ENCODE measurements at regions not wholly inside any gene's neighbourhood (a gene's known extent, or its start where the extent isn't known, plus 50 kb on each side); places are given as distances from the start of the nearest gene placed in this dataset.
A peak's percentile ranks its signal among the peaks of the same experiment; 100 is the strongest.

DNA sequence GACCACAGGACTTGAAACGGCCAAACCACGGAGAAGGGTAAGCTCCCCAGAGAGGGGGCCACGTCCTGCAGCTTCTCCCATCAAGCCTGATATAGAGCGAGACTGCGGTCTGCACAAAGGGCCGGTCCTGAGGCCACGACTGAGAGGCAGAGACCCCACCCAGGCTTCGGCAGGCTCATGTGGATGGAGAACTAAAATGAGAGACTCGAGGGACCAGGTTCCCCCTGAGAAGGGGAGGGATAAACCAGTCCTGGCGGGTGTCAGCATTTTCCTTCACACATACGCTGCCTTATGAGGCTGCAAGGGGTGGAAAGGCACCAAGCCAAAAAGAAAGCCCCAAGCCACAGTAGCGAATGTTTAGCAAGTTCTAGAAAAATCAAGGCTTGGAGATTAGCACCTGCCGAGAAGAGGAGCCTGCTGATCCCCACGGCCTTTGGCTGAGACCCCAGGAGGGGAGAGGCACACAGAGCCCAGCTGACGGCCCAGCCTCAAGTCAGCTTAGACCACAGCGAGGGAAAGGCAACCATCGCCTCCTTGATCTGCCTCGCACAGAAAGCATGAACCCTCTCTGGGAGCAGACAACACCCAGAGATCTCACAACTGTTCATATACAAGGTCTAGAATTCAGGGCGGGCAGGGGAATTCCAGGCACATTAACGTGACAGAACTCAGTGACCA is 92.6 kb upstream of the RNF32 start:
- no peak for DNase-seq (ENCODE audit: low spot score)
- Mint-ChIP-seq H3K27ac (no peak overlapping the region), H3K4me1 (peaks cover 7% of the 10 kb centered on the region; the same call in 1 of the 3 replicates), H3K27me3 (ENCODE audit: insufficient read depth, low read depth, poor library complexity) (no peaks in the 10 kb centered on the region), H3K9me3 (no peaks in the 10 kb centered on the region), H3K36me3 (ENCODE audit: low read depth) (no peaks in the 10 kb centered on the region), H3K4me3 (no peak overlapping the region)
- peak overlapping the region; percentile 86 for H2AFZ ChIP-seq
- ATAC-seq, result peak; percentile 64
- no peaks in the 10 kb centered on the region for H3K79me2 ChIP-seq (replicated peaks; ENCODE audit: insufficient read depth)
- TF ChIP-seq EZH2 (IDR thresholded peaks at IDR 0.05; ENCODE audit: low read depth, unreplicated experiment) (no peak), POLR2AphosphoS5 (IDR thresholded peaks at IDR 0.05; ENCODE audit: low read depth) (no peak)
- H3K9me2 ChIP-seq (ENCODE audit: insufficient read depth), result no peaks in the 10 kb centered on the region
- no peak overlapping the region for H3K27ac ChIP-seq (ENCODE audit: low read depth)
- no peaks in the 10 kb centered on the region for H4K20me1 ChIP-seq (replicated peaks; ENCODE audit: insufficient read depth)
- no peak overlapping the region for H3K4me2 ChIP-seq
- no peaks in the 10 kb centered on the region for H3K27me3 ChIP-seq (ENCODE audit: insufficient read depth)
- H3F3A ChIP-seq (replicated peaks; ENCODE audit: low read depth), result no peaks in the 10 kb centered on the region
- no peak overlapping the region for H3K4me3 ChIP-seq
- no peaks in the 10 kb centered on the region for H3K4me1 ChIP-seq (ENCODE audit: insufficient read depth)
- H3K36me3 ChIP-seq (ENCODE audit: insufficient read depth), result no peaks in the 10 kb centered on the region; the same call in 1 of the 2 replicates

DNA sequence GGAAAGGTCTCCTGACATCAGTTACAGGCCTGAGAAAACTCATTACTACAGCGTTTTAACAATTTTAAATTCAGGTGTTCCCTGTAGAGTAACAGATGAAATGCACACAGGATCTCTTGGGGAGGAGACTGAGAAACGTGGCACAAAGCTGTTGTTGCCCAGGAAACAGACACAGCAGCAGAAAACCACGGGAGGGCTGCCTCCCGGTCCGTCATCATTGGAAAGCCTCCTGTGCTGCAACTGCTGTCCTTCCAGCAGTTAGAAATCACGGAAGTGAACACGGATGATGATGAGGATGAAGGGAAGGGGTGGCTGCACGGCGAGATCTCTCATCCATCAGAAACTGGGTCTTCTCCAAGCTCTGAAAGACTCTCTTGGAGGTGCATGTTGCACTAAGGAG is 94.6 kb upstream of the RNF32 start:
- Histone ChIP-seq H3K27ac (ENCODE audit: low read depth) (no peak overlapping the region), H3K4me3 (no peak overlapping the region), H2AFZ (peak overlapping the region; percentile 28; the same call in 1 of the 2 replicates), H3K4me1 (ENCODE audit: insufficient read depth) (no peaks in the 10 kb centered on the region), H4K20me1 (replicated peaks; ENCODE audit: insufficient read depth) (no peaks in the 10 kb centered on the region), H3F3A (replicated peaks; ENCODE audit: low read depth) (no peaks in the 10 kb centered on the region), H3K27me3 (ENCODE audit: insufficient read depth) (no peaks in the 10 kb centered on the region), H3K36me3 (ENCODE audit: insufficient read depth) (no peaks in the 10 kb centered on the region; the same call in 1 of the 2 replicates), H3K4me2 (no peak overlapping the region), H3K9me2 (ENCODE audit: insufficient read depth) (no peaks in the 10 kb centered on the region), H3K79me2 (replicated peaks; ENCODE audit: insufficient read depth) (no peaks in the 10 kb centered on the region)
- H3K27ac Mint-ChIP-seq, result no peak overlapping the region
- peaks cover 2% of the 10 kb centered on the region for H3K27me3 Mint-ChIP-seq (ENCODE audit: insufficient read depth, low read depth, poor library complexity)
- no peak overlapping the region for H3K4me3 Mint-ChIP-seq
- no peaks in the 10 kb centered on the region for H3K9me3 Mint-ChIP-seq
- H3K36me3 Mint-ChIP-seq (ENCODE audit: low read depth), result no peaks in the 10 kb centered on the region
- peaks cover 7% of the 10 kb centered on the region; the same call in 1 of the 3 replicates for H3K4me1 Mint-ChIP-seq
- no peak for DNase-seq (ENCODE audit: low spot score)
- ATAC-seq, result no peak
- TF ChIP-seq JUNB (IDR thresholded peaks at IDR 0.05; ENCODE audit: unreplicated experiment), result no peak
- TF ChIP-seq, protein P1, sequence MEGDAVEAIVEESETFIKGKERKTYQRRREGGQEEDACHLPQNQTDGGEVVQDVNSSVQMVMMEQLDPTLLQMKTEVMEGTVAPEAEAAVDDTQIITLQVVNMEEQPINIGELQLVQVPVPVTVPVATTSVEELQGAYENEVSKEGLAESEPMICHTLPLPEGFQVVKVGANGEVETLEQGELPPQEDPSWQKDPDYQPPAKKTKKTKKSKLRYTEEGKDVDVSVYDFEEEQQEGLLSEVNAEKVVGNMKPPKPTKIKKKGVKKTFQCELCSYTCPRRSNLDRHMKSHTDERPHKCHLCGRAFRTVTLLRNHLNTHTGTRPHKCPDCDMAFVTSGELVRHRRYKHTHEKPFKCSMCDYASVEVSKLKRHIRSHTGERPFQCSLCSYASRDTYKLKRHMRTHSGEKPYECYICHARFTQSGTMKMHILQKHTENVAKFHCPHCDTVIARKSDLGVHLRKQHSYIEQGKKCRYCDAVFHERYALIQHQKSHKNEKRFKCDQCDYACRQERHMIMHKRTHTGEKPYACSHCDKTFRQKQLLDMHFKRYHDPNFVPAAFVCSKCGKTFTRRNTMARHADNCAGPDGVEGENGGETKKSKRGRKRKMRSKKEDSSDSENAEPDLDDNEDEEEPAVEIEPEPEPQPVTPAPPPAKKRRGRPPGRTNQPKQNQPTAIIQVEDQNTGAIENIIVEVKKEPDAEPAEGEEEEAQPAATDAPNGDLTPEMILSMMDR (conservative IDR thresholded peaks at IDR 0.05; ENCODE audit: low read depth in 2 of 2), result no peak
- no peak for TF ChIP-seq ETS1 (IDR thresholded peaks at IDR 0.05)
- TF ChIP-seq STAT1 (IDR thresholded peaks at IDR 0.05; ENCODE audit: unreplicated experiment), result no peak
- no peak for TF ChIP-seq NANOG (IDR thresholded peaks at IDR 0.05; ENCODE audit: borderline replicate concordance)
- TF ChIP-seq REST (IDR thresholded peaks at IDR 0.05; ENCODE audit: unreplicated experiment), result no peak
- TF ChIP-seq CREB1 (CRISPR knock-in tag; IDR thresholded peaks at IDR 0.05; ENCODE audit: low read depth), result no peak
- TF ChIP-seq ZNF114 (CRISPR knock-in tag; IDR thresholded peaks at IDR 0.05), result no peak

Data from GM23338 (cell line).